Glutamatergic neuron (in vitro differentiated cells): ENCODE measurements at regions not wholly inside any gene's neighbourhood (a gene's known extent, or its start where the extent isn't known, plus 50 kb on each side); places are given as distances from the start of the nearest gene placed in this dataset.

Source experiments
- DNase-seq: peaks from one replicate; pipeline ENCODE4 v3.0.0; 2022
- H3K27ac Mint-ChIP-seq: one replicate; pipeline ENCODE4 v1.8.0; 2020; ENCODE audit warnings: mild to moderate bottlenecking, mixed read lengths, inconsistent platforms; ENCODE audit not compliant: unreplicated experiment
- H3K27me3 Mint-ChIP-seq: one replicate; pipeline ENCODE4 v1.8.0; 2020; ENCODE audit warnings: mild to moderate bottlenecking, moderate library complexity, mixed read lengths, inconsistent platforms; ENCODE audit not compliant: unreplicated experiment
- H3K36me3 Mint-ChIP-seq: one replicate; pipeline ENCODE4 v1.8.0; 2020; ENCODE audit warnings: mild to moderate bottlenecking, mixed read lengths, inconsistent platforms; ENCODE audit not compliant: unreplicated experiment
- H3K4me1 Mint-ChIP-seq: one replicate; pipeline ENCODE4 v1.8.0; 2020; ENCODE audit warnings: mild to moderate bottlenecking, low read depth, mixed read lengths, inconsistent platforms; ENCODE audit not compliant: unreplicated experiment
- H3K4me3 Mint-ChIP-seq: one replicate; pipeline ENCODE4 v1.8.0; 2020; ENCODE audit warnings: mild to moderate bottlenecking, mixed read lengths, inconsistent platforms; ENCODE audit not compliant: unreplicated experiment
- H3K9me3 Mint-ChIP-seq: one replicate; pipeline ENCODE4 v1.8.0; 2020; ENCODE audit warnings: mild to moderate bottlenecking, moderate library complexity, mixed read lengths, inconsistent platforms; ENCODE audit not compliant: unreplicated experiment
- CTCF ChIP-seq: fragments of 200-600 bp; sonication (generic); IDR thresholded peaks from one replicate; pipeline ENCODE4 v1.5.0; 2021; ENCODE audit not compliant: partially characterized antibody, unreplicated experiment

- H3K27me3 Mint-ChIP-seq = peaks cover 2% of the 10 kb centered on the region
Observed at GRCh38 chr7:24417526-24418120, 133.6 kb downstream of the NPY start.

GRCh38 chr7:24419077-24419476 lies 135.1 kb downstream of the NPY start:
- H3K27ac Mint-ChIP-seq = no peak overlapping the region
- no peak for DNase-seq
- no peak overlapping the region for H3K4me3 Mint-ChIP-seq
- H3K27me3 Mint-ChIP-seq = peaks cover 5% of the 10 kb centered on the region
- no peaks in the 10 kb centered on the region for H3K4me1 Mint-ChIP-seq
- H3K9me3 Mint-ChIP-seq = peaks cover 2% of the 10 kb centered on the region
- H3K36me3 Mint-ChIP-seq = no peaks in the 10 kb centered on the region
- no peak for TF ChIP-seq CTCF

More at GRCh38 chr7:24417526-24418120, 133.6 kb downstream of the NPY start:
- no peak for TF ChIP-seq CTCF
- peaks cover 1% of the 10 kb centered on the region for H3K9me3 Mint-ChIP-seq
- no peak overlapping the region for H3K4me3 Mint-ChIP-seq
- no peak for DNase-seq
- no peaks in the 10 kb centered on the region for H3K4me1 Mint-ChIP-seq
- no peak overlapping the region for H3K27ac Mint-ChIP-seq
- H3K36me3 Mint-ChIP-seq = no peaks in the 10 kb centered on the region

GRCh38 chr7:24419511-24419910 lies 135.5 kb downstream of the NPY start:
- H3K27me3 Mint-ChIP-seq = peaks cover 5% of the 10 kb centered on the region
- no peak for TF ChIP-seq CTCF
- no peaks in the 10 kb centered on the region for H3K4me1 Mint-ChIP-seq
- no peak overlapping the region for H3K27ac Mint-ChIP-seq
- peaks cover 5% of the 10 kb centered on the region for H3K9me3 Mint-ChIP-seq
- H3K4me3 Mint-ChIP-seq = no peak overlapping the region
- no peaks in the 10 kb centered on the region for H3K36me3 Mint-ChIP-seq
- DNase-seq = no peak

- no peak for TF ChIP-seq CTCF
- peaks cover 6% of the 10 kb centered on the region for H3K27me3 Mint-ChIP-seq
- peaks cover 4% of the 10 kb centered on the region for H3K9me3 Mint-ChIP-seq
- DNase-seq = no peak
- H3K4me3 Mint-ChIP-seq = no peak overlapping the region
- H3K4me1 Mint-ChIP-seq = no peaks in the 10 kb centered on the region
- peaks cover 21% of the 10 kb centered on the region for H3K36me3 Mint-ChIP-seq
- no peak overlapping the region for H3K27ac Mint-ChIP-seq
Observed at GRCh38 chr7:24422441-24423010, 138.5 kb downstream of the NPY start.

- peaks cover 1% of the 10 kb centered on the region for H3K4me1 Mint-ChIP-seq
- DNase-seq = no peak
- peaks cover 4% of the 10 kb centered on the region for H3K9me3 Mint-ChIP-seq
- peaks cover 21% of the 10 kb centered on the region for H3K36me3 Mint-ChIP-seq
- no peak overlapping the region for H3K4me3 Mint-ChIP-seq
- peaks cover 4% of the 10 kb centered on the region for H3K27me3 Mint-ChIP-seq
- no peak overlapping the region for H3K27ac Mint-ChIP-seq
- no peak for TF ChIP-seq CTCF
Observed at GRCh38 chr7:24425664-24426063, 141.7 kb downstream of the NPY start.
